Stimulated activated CD4-positive, alpha-beta T cell treated with anti-CD3 and anti-CD28 coated beads, Interleukin-2, amount 100 ng/mL, for 4 hours (primary cell): ENCODE measurements at regions not wholly inside any gene's neighbourhood (a gene's known extent, or its start where the extent isn't known, plus 50 kb on each side); places are given as distances from the start of the nearest gene placed in this dataset.
A peak's percentile ranks its signal among the peaks of the same experiment; 100 is the strongest.
"Not testable (repeated sequence)": the region's sequence is repeated elsewhere in the genome, so short reads cannot be mapped to it uniquely, and the experiment has no call there.

ENCODE experiments used
- DNase-seq: peaks from one replicate; pipeline ENCODE4 v3.0.0-alpha.2; 2020; ENCODE audit warnings: low read depth

- DNase-seq, result no peak
Measured at GRCh38 chrX:124238268-124238667, 94.2 kb upstream of the TEX13D start.

DNA sequence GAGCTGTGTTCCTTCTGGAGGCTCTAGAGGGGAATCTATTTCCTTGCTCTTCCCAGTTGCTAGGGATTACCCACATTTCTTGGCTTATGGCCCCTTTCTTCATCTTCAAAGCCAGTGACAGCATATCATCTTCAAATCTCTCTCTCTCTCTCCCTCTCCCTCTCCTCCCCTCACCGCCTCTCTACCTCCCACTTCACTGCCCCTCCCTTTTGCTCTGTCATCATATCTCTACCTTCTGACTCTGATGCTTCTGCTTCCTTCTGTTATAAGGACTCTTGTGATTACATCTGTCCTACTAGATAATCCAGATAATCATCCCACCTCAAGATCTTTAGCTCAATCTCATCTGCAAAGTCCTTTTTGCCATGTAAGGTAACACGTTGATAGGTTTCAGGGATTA is 93.1 kb upstream of the TEX13D start:
- DNase-seq, result peak; percentile 24

- peak; percentile 40 for DNase-seq
Measured at GRCh38 chrX:124239911-124240310, 92.5 kb upstream of the TEX13D start.

GRCh38 chrX:124240422-124240821 is 92.0 kb upstream of the TEX13D start:
- DNase-seq, result no peak

DNA sequence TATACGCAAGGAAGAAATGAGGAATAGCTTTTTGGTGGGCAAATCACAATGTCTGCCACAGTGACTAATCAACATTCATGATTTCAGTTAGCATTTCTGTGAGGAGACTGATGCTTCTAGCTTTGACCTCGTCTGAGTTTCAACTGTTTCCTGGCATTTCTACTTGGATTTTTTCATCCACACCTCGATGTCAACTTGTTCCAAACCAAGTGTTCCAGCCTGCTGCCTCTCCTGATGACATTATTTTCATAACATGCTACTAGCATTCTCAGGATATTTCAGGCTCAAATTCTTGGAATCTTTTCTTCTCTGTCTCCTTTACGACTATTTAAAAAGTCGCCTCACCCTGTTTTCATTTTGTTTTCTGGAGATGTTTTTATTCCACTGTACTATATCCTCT is 90.3 kb upstream of the TEX13D start:
- no peak for DNase-seq

- DNase-seq, result no peak
Measured at GRCh38 chrX:124249345-124249744, 83.1 kb upstream of the TEX13D start.

DNA sequence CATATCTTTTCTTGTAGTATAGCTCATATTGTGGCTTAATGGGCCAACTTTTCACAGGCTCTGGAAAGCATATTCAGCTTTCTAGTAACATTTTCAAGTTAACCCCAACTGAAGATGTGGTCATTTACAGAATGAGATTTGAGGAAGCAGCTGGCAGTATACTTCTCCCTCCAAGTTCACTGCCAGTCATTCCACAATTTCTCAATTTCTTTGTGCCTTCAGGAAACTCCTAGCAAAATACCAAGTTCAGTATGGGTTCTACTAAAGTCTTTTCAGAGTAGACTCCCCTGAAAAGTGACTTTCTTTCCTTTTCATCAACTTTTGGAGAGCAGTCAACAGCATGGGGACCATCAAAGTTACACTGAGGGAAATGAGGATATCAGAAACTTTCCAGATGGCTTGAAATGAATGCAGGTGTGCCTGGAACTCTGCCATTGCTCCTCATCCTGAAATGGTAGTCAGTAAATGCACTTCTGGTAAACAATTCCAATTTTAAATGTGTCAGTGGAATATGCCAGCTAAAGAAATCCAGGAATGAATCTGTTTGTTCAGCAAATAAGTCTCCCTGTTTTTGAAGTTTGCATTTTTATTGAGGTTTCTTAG is 81.5 kb upstream of the TEX13D start:
- no peak for DNase-seq

DNA sequence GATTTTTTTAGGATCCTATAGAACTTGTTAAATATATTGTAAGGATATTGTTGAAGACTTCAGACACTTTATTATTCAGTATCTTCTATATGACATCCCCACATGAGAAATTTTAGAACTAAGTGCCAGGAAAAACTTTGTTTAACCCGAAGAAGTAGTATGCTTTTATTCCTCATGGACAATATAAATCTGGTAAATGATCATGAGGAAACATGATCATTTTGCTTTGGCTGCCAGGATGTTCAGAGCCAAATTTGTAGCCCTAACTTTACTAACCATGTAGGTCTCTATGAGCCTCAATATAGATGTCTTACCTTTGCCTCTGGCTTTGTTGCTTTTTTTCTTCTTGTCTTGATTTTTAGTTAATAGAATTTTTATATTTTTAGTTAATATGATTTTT is 77.8 kb upstream of the TEX13D start:
- no peak for DNase-seq

DNA sequence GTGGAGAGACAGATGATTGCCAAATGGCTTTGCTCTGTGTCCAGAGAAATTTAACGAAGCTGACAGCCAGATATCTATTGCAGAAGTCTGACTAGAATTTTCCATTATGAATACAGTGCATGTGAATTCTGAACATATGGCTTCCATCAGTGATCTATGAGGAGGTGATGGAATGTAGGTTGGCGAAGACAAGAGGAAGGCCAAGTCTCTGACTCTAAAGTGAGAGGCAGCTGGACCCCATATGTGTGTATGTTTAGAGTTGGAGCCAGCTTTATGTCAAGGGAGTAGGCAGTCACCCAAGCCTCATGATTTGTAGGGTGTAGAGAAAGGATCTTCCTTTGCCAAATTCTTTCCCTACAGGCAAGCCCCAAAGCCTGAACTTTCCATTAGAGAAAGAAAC is 76.2 kb upstream of the TEX13D start:
- no peak for DNase-seq

DNA sequence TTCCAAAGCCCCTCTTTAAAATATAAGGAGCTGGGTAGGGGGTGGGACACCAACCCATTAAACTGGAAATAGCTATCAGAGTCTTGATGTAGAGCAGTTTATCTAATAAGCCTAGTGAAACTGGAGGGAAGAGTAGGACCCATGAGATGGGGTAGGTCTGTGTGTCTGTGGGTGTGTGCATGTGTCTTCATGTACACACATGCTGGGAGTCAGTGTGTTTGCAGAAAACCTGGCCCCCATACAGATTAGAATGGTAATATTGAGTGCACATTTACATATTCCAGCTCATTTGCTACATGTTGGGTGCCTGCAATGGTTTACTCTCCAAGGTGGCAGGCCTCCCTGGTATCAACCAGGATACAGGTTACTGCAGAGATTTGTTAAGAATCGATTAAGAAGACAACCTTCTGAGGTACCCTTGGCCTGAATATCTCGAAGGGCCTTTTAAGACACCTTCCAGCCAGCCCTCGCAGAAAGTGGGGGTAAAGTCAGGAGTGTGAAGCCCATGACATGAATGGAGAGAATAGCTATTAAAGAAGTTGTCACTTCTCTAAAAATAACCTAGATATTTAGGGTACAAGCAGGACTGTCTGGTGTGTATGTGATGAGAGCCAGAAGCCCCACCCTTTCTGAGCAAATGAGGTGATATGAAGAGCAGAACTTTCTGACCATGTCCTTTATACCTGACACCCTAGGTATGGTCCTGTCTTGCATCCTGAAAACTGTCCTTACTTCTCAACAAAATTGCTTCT is 75.7 kb upstream of the TEX13D start:
- no peak for DNase-seq

GRCh38 chrX:124257924-124258702 is 74.3 kb upstream of the TEX13D start:
- DNase-seq, result no peak

- DNase-seq, result no peak
Measured at GRCh38 chrX:124260845-124261244, 71.6 kb upstream of the TEX13D start.

DNA sequence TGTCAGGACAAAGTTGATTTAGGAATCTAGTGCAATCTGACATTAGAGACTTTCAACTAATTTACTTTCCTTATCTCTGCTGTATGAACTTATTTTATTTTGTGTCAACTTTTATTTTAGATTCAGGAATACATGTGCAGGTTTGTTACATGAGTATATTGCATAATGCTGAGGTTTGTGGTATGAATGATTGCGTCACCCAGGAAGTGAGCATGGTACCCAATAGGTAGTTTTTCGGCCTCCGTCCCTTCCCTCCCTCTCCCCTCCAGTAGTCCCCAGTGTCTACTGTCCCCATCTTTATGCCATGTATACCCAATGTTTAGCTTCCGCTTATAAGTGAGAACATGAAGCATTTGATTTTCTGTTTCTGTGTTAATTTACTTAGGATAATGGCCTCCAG is 68.7 kb upstream of the TEX13D start:
- no peak for DNase-seq

GRCh38 chrX:124268099-124268498 is 64.4 kb upstream of the TEX13D start:
- no peak for DNase-seq

- DNase-seq, result no peak
Measured at GRCh38 chrX:124269881-124270280, 62.6 kb upstream of the TEX13D start.

GRCh38 chrX:124271599-124271998 is 60.9 kb upstream of the TEX13D start:
- not testable (repeated sequence) for DNase-seq

GRCh38 chrX:124272370-124272982 is 60.0 kb upstream of the TEX13D start:
- no peak for DNase-seq

DNA sequence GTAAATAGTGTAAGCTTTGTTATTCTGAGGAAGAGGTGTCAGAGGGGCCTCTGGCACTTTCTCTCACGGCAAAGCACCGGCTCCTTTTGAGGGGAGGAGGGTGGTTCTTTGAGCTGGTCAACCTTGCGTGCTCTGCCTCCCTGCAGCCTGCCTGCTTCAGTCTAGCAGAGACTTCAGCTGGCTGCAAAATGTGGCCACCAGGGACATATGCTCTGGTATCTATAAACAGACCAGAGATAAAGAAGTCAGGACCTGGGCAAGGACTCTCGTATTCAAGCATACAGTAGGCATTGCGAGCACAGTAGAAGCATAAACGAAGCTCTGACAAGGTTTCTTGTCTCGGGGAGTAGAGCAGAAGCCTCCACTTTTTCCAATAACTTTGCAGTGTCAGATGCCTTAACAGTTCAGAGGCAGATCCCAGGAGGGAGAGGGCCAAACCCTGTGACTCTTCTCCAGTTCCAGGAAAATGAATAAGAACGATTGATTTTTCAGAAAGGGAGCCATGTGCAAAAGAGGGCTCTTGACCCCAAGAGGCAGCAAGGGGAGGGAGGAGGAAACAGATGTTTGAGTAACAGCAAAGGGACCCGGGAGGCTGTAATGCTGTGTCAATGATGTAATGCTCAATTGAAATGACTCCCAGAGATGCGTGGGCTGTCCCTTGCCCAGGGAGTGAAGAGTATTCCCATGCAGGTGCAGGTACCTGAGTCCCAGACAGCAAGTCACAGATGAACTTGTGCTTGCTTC is 57.9 kb upstream of the TEX13D start:
- DNase-seq, result no peak

DNA sequence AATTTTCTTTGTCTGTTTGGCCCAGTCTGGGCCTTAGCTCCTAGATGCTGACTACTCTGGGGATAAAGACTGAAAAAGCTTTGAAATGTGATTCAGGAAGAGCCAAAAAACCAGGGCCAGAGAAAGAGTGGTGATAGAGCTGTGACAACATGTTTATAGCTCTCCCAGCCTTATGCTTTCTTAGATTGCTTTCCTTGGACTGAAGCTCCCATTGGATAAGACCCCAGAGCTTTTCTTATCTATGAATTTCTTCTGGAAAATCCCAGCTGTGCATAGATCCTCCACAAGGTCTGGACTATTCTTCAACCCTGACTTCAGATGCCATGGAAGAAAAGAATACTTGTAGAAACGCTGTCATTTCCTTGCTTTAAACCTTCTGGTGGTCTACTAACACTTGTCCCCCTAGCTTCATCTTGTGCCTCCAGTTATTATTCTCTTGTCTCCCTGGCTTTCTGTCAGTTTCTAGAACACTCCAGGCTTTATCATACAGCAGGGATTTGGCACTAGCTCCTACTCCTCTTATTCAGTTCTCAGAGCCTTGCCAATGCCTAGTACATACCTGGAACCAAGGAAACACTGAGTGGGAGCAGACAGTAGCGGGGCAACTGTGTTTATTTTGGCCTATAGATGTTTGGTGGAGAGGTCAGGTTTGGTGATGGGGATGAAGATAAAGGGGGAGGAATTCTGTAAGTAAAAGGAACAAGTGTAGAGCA is 57.1 kb upstream of the TEX13D start:
- DNase-seq, result no peak

DNA sequence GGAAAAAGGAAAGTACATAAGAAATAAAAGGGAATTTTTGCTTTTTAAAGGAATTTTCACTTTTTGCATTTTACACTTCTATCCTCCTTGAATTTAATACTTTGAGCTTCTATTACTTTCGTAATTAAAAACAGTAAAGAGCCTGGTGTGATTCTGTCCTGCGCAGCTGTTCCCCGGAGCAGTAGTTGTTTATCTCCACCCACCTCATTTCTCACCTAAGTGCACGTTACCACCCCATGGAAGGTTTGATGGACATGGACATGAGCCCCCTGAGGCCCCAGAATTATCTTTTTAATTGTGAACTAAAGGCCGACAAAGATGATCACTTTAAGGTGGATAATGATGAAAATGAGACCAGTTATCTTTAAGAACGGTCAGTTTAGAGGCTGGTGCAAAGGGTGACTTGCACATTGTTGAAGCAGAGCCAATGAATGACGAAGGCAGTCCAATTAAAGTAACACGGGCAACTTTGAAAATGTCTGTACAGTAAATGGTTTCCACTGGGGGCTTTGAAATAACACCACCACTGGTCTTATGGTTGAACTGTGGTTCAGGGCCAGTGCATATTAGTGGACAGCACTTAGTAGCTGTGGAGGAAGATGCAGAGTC is 52.1 kb upstream of the TEX13D start:
- no peak for DNase-seq

GRCh38 chrX:124282580-124282979 is 49.9 kb upstream of the TEX13D start:
- no peak for DNase-seq
